Myocyte (in vitro differentiated cells): ENCODE measurements at regions not wholly inside any gene's neighbourhood (a gene's known extent, or its start where the extent isn't known, plus 50 kb on each side); places are given as distances from the start of the nearest gene placed in this dataset.

Experiments
- DNase-seq: peaks from one replicate; pipeline ENCODE4 v3.0.0-alpha.2; 2012; ENCODE audit warnings: low read depth

DNA sequence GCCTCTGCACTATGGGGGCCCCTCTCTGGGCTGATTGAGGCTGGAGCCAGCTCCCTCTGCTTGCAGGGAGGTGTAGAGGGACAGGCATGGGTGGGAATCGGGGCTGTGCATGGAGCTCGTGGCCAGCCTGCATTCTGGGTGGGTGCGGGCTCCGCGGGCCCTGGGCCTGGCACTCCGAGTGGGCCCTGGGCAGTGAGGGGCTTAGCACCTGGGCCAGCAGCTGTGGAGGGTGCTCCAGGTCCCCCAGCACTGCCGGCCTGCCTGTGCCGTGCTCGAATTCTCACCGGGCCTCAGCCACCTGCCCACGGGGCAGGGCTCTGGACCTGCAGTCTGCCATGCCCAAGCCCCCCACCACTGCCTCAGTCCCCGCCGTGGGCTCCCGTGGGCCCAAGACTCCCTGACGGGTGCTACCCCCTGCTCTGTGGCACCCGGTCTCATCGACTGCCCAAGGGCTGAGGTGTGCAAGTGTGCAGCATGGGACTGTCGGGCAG lies 681.2 kb downstream of the PDHA2 start:
- DNase-seq = no peak

DNA sequence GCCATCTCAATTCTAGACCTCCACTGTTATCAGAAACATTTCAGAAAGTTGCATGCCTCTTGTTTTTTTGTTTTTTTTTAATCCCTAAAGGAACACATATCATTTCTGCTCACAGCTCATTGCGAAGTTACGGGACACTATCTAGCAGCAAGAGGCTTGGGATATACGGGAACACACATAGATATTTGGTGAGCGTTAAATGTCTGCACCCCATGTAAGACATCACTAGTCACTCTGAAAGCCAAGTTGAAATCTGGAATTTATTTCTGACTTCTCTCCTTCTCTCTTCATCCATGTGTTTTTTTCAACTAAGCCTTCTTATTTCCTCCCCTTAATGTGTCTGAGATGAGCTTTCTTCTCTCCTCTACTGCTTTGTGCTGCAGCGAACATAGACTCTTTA lies 683.7 kb downstream of the PDHA2 start:
- DNase-seq = no peak

DNA sequence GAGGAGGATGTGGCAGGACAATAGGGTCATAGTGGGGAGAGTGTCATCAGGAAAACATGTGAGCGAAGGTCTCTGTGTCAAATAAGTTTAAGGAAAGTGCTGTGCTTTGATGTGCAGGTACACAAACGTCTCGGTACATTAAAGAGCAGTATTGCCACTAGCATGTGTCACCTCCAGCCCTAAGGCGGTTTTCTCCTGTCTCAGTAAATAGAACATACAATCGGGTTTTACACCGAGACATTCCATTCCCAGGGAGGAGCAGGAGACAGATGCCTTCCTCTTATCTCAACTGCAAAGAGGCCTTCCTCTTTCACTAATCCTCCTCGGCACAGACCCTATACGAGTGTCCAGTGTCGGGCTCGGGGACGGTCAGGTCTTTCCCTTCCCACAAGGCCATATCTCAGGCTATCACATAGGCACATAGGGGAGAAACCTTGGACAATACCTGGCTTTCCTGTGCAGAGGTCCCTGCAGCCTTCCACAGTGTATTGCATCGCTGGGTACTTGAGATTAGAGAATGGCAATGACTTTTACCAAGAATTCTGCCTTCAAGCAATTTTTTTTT lies 684.5 kb downstream of the PDHA2 start:
- DNase-seq = no peak

DNA sequence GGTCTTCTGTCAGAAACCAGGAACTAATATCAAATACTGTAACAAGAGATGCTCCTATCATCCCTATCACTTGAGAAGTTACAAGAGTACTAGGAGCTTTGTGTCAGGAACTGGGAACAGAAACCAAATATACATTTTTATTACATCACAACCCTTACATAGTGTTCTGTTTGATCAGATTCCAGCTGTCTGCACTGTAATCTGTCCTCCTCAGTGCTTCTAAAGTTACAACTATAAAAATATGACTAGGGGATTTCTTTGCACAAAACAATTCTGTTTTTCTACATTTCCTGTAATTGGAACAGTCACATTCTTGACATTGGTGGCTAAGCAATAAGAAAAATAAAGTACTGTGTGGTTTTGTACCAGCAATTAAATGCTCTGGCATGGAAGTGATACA lies 686.0 kb downstream of the PDHA2 start:
- DNase-seq = peak; percentile 48

GRCh38 chr4:96526625-96527024 lies 686.7 kb downstream of the PDHA2 start:
- no peak for DNase-seq

GRCh38 chr4:96531836-96532235 lies 691.9 kb downstream of the PDHA2 start:
- no peak for DNase-seq

DNA sequence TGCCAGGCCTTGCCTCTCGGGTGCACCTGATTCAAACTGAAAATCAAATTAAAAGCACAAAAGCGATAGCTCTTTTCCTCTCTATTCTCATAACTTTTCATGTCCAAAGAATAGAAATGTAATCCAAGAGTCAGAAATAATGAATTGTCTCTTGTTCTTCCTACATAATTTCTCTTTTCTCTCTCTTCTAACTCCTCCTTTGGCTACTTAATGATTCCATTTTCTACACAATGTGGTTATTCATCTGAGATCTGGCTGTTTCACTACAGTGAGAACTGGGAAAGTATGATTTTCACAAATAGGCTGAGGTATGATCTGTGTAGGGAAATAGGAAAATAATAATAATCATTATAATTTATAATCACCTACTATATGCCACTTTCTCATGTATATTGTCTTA lies 703.5 kb downstream of the PDHA2 start:
- DNase-seq = no peak

GRCh38 chr4:96558466-96558865 lies 718.6 kb downstream of the PDHA2 start:
- no peak for DNase-seq

GRCh38 chr4:96566755-96567154 lies 726.9 kb downstream of the PDHA2 start:
- no peak for DNase-seq

DNA sequence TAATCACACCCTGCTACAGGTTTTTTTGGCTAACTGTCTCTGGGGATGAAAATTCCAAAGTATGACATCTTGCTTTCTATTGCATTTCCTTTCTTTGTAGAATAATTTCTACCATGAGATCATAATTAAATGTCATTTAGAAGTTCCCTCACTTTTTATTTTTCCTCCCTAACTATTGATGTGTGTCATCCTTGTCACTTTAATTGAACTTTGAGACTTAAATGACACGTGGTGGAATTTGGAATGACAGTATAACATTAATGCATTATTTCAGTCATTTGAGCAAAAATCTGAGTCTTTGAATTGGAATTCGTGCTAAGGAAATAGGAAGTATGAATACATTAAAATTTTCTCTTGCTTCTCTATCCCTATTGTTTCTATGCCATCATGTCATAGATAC lies 745.4 kb downstream of the PDHA2 start:
- DNase-seq = no peak

GRCh38 chr4:96593422-96593821 lies 753.5 kb downstream of the PDHA2 start:
- no peak for DNase-seq

DNA sequence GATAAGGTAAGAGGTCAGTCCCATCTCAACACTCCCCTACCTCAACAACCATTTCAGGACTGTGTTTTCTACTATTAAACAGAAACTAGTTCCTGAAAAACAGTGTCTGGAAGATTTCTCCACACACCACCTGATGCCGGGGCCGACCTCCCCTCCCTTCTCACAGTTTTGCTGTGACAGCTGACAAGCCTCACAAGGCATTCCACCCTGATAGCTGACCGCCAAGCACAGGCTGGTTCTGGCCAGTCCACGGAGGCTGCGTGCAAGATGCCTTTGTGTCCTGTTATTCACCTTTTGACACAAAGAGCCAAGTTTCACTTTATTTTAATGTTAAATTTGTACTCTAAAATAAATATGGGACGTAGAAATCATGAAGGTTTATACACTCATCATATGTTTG lies 758.6 kb downstream of the PDHA2 start:
- DNase-seq = peak; percentile 79

GRCh38 chr4:96599752-96600151 lies 759.9 kb downstream of the PDHA2 start:
- DNase-seq = no peak

DNA sequence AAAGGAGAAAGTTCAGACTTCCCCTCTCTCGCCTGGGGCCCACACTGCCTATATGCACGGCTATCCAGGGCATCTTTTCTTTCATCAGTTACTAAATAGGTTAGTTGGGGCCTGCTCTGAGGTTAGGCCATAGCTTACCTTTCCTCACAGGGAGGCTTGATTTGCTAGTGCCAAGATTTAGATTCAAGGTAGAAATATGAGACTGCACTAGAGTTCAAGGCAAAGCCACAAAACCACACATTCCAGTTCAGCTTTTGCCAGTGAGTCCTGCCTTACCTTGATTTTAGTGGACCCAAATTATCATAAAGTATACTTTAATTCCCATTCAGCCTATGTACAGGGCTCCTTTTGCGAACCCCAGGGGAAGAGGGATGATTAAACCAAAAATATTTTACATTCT lies 762.8 kb downstream of the PDHA2 start:
- DNase-seq = no peak

DNA sequence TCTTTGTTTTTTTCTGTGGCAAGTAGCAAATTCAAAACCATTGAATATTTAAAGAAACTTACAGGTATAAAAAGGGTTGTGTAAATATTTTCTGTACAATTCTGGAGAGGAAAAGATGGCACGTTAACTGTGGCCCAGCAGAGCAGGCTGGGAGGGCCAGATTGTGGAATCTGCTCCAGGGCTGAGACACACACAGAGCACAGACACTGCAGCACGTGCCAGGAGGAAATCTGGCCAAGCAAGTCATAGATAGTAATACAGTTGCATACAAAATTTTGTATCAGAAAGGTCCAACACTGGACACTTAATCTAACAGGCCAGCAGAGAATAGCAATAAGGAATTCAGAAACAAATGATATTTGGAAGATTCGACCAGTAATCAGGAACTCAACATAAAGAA lies 763.7 kb downstream of the PDHA2 start:
- DNase-seq = no peak

- DNase-seq = no peak
These were observed 766.6 kb downstream of the PDHA2 start for GRCh38 chr4:96606451-96606850.

- no peak for DNase-seq
These were observed 786.1 kb downstream of the PDHA2 start for GRCh38 chr4:96626023-96626422.

DNA sequence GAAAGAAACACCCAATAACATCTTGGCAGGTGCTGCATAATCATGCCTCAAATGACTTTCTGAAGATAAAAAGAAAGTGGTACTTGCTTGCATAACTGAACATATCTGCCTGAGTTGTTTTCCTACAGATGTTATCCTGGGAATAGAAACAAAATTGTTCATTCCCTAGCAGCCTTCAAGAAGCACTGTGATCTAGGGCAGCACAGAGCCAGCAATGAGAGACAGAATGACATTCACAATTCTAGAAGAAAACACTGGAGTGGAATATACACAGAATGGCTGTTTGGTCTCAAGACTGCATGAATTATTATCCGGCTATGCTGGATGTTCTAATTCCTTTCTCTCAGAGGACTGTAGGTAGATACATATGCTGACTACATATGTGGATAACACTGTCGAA lies 790.9 kb downstream of the PDHA2 start:
- no peak for DNase-seq

- no peak for DNase-seq
These were observed 798.1 kb downstream of the PDHA2 start for GRCh38 chr4:96637971-96638412.

DNA sequence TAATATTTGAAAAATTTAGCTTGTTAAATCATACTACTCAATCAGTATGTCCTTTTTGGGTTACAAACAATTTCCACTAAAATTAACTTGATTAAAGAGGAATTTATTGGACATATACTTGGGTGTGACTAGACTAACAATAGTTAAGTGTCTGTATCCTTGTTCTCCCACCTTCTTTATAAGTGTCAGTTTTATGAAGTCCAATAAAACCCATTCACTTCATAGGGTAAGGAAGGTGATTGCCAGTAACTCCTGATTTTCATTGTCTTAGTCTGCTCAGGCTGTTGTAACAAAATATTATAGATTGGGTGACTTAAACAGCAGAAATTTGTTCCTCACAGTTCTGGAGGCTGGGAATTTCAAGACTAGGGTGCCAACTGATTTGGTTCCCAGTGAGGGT lies 800.0 kb downstream of the PDHA2 start:
- no peak for DNase-seq

GRCh38 chr4:96642490-96642889 lies 802.6 kb downstream of the PDHA2 start:
- DNase-seq = no peak

DNA sequence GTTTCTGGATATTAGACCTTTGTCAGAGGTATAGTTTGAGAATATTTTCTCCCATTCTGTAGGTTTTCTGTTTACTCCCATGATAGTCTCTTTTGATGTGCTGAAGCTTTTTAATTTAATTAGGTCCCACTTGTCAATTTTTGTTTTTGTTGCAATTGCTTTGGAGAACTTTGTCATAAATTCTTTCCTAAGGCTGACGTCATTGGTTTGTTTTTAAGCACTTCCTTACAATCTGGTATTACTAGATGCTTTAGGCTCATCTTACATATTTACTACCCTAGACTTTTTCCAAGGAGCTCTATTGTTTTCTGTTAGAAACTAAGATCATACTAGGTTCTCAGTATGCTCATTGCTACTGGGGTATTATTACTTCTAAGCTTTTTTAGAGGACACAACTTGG lies 806.3 kb downstream of the PDHA2 start:
- DNase-seq = no peak

- DNase-seq = peak; percentile 3
These were observed 809.6 kb downstream of the PDHA2 start for GRCh38 chr4:96649536-96649935.

GRCh38 chr4:96652158-96652557 lies 812.3 kb downstream of the PDHA2 start:
- DNase-seq = peak; percentile 15
